SK-N-SH treated with all-trans-retinoic acid at 6 μM for 48 hours (cell line): ENCODE measurements at regions not wholly inside any gene's neighbourhood (a gene's known extent, or its start where the extent isn't known, plus 50 kb on each side); places are given as distances from the start of the nearest gene placed in this dataset.

Source experiments
- ATAC-seq: fragments of 200-7000 bp; cut with Tn5 transposase; 3 replicates; pipeline ENCODE4 v1.9.1; 2020; ENCODE audit warnings: mild to moderate bottlenecking, moderate library complexity
- ARNTL ChIP-seq: fragments of 450-650 bp; formaldehyde crosslinking; IDR thresholded peaks from 2 replicates; pipeline ENCODE4 v1.5.0; 2020; ENCODE audit warnings: low read depth, mild to moderate bottlenecking, moderate library complexity, borderline replicate concordance
- CREB5 ChIP-seq: fragments of 250-450 bp; sonication (Bioruptor Pico); IDR thresholded peaks from 2 replicates; pipeline ENCODE4 v1.5.1; 2020; ENCODE audit warnings: low read depth, mild to moderate bottlenecking, moderate library complexity
- CSDC2 ChIP-seq: fragments of 250-450 bp; sonication (Bioruptor Pico); IDR thresholded peaks from 2 replicates; pipeline ENCODE4 v1.5.0; 2020; ENCODE audit warnings: mild to moderate bottlenecking, moderate library complexity
- GLIS3 ChIP-seq: fragments of 250-450 bp; sonication (Bioruptor Pico); IDR thresholded peaks from 2 replicates; pipeline ENCODE4 v1.5.0; 2020; ENCODE audit warnings: mild to moderate bottlenecking, moderate library complexity
- ISL1 ChIP-seq: fragments of 250-450 bp; sonication (Bioruptor Pico); IDR thresholded peaks from 2 replicates; pipeline ENCODE4 v2.1.2; 2022; ENCODE audit warnings: mild to moderate bottlenecking, moderate library complexity
- OSR1 ChIP-seq: fragments of 250-450 bp; sonication (Bioruptor Pico); IDR thresholded peaks from 2 replicates; pipeline ENCODE4 v1.8.0; 2022; ENCODE audit warnings: moderate library complexity, mild to moderate bottlenecking, inconsistent platforms
- PATZ1 ChIP-seq: fragments of 250-450 bp; sonication (Bioruptor Pico); IDR thresholded peaks from 2 replicates; pipeline ENCODE4 v1.8.0; 2020; ENCODE audit warnings: mild to moderate bottlenecking, moderate library complexity, borderline replicate concordance
- PPARA ChIP-seq: fragments of 250-450 bp; sonication (Bioruptor Pico); IDR thresholded peaks from 2 replicates; pipeline ENCODE4 v1.5.0; 2020; ENCODE audit warnings: mild to moderate bottlenecking, borderline replicate concordance
- RARB ChIP-seq: fragments of 250-450 bp; sonication (Bioruptor Pico); IDR thresholded peaks from 2 replicates; pipeline ENCODE4 v1.8.0; 2021; ENCODE audit warnings: mild to moderate bottlenecking, moderate library complexity
- TCF4 ChIP-seq: fragments of 250-450 bp; sonication (Bioruptor Pico); IDR thresholded peaks from 2 replicates; pipeline ENCODE4 v1.8.0; 2021; ENCODE audit warnings: mild to moderate bottlenecking, moderate library complexity, borderline replicate concordance
- TOX ChIP-seq: fragments of 250-450 bp; sonication (Bioruptor Pico); IDR thresholded peaks from 2 replicates; pipeline ENCODE4 v1.8.0; 2021; ENCODE audit warnings: mild to moderate bottlenecking, moderate library complexity, borderline replicate concordance
- ZC3H10 ChIP-seq: fragments of 250-450 bp; sonication (Bioruptor Pico); IDR thresholded peaks from 2 replicates; pipeline ENCODE4 v1.5.1; 2021; ENCODE audit warnings: mild to moderate bottlenecking, moderate library complexity
- ZFP3 ChIP-seq: fragments of 250-450 bp; sonication (Bioruptor Pico); IDR thresholded peaks from 2 replicates; pipeline ENCODE4 v1.5.0; 2020; ENCODE audit warnings: mild to moderate bottlenecking, moderate library complexity
- ZFP30 ChIP-seq: fragments of 450-650 bp; formaldehyde crosslinking; IDR thresholded peaks from 2 replicates; pipeline ENCODE4 v1.5.0; 2022; ENCODE audit warnings: mild to moderate bottlenecking, moderate library complexity
- ZNF565 ChIP-seq: fragments of 450-650 bp; formaldehyde crosslinking; conservative IDR thresholded peaks from 2 replicates; pipeline ENCODE4 v1.5.0; 2020; ENCODE audit warnings: low read depth, mild to moderate bottlenecking, moderate library complexity
- ZNF70 ChIP-seq: fragments of 450-650 bp; formaldehyde crosslinking; IDR thresholded peaks from 2 replicates; pipeline ENCODE4 v1.5.0; 2020; ENCODE audit warnings: mild to moderate bottlenecking, moderate library complexity
- ZNF8 ChIP-seq: fragments of 450-650 bp; formaldehyde crosslinking; IDR thresholded peaks from 2 replicates; pipeline ENCODE4 v1.5.0; 2020; ENCODE audit warnings: mild to moderate bottlenecking, moderate library complexity
- TF ChIP-seq, protein P1 (sequence below): fragments of 250-450 bp; sonication (Bioruptor Pico); IDR thresholded peaks from 2 replicates; pipeline ENCODE4 v1.8.0; 2021; ENCODE audit warnings: low read depth, mild to moderate bottlenecking, moderate library complexity, borderline replicate concordance

DNA sequence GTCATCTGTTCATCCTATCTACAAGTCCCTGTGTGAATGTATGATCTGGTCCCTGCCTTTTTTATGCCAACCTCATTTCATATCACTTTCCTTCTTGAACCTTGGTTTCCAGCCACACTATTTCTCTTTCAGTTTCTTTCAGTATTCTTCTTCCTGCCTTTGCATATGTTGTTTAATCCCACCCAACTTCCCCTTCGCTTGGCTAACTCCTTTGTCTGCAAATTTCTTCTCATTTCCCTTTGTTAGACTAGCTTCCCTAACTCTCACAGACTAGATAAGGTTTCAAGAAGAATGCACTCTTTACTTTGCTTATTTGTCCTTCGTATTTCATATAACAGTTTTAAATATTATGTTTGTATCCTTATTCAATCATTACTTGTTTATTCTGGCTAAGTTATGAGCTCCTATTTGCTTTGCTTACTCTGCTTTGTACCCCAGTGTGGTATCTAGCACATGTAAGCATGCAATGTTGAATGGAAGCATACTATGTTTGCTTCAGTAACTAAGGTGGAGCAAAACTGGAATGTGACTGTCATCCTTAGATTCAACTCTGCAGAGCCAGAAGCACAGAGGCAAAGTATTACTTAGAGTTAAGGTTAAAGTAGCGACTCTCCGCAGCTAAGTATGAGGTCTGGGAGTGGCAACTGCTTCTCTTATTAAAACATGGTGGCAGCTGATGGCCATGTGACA lies 681.3 kb downstream of the CPS1 start:
- ATAC-seq = no peak
- no peak for TF ChIP-seq ZNF70
- TF ChIP-seq TCF4 (CRISPR knock-in tag) = no peak
- TF ChIP-seq ZNF8 = no peak
- no peak for TF ChIP-seq OSR1 (CRISPR knock-in tag)
- TF ChIP-seq, protein P1, sequence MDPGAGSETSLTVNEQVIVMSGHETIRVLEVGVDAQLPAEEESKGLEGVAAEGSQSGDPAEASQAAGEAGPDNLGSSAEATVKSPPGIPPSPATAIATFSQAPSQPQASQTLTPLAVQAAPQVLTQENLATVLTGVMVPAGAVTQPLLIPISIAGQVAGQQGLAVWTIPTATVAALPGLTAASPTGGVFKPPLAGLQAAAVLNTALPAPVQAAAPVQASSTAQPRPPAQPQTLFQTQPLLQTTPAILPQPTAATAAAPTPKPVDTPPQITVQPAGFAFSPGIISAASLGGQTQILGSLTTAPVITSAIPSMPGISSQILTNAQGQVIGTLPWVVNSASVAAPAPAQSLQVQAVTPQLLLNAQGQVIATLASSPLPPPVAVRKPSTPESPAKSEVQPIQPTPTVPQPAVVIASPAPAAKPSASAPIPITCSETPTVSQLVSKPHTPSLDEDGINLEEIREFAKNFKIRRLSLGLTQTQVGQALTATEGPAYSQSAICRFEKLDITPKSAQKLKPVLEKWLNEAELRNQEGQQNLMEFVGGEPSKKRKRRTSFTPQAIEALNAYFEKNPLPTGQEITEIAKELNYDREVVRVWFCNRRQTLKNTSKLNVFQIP (CRISPR knock-in tag) = no peak
- no peak for TF ChIP-seq PPARA (CRISPR knock-in tag)
- no peak for TF ChIP-seq TOX (CRISPR knock-in tag)
- TF ChIP-seq CSDC2 (CRISPR knock-in tag) = no peak

DNA sequence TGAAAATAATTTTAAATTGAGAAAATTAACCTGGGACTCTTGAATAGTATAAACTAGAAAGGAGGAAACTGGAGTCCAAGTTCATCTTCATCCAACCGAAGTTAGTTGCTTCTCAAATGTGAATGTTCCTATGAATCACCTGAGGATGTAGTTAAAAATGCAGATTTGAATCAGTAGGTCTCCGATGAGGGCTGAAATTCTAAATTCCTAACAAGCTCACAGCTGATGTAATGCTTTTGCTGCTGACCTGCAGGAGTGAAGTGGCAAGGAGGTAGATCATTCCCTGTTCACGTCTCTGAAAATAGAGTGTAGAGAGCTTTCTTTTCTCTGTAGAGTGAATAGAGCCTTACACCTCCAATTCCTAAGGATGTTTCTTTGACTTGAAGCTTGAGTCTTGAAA lies 685.5 kb downstream of the CPS1 start:
- ATAC-seq = no peak
- TF ChIP-seq, protein P1 (CRISPR knock-in tag) = no peak
- TF ChIP-seq TCF4 (CRISPR knock-in tag) (no peak), ARNTL (CRISPR knock-in tag) (no peak), GLIS3 (CRISPR knock-in tag) (no peak), ZC3H10 (no peak), ZNF8 (no peak)

GRCh38 chr2:211247751-211248150 lies 691.4 kb downstream of the CPS1 start:
- ATAC-seq = no peak

GRCh38 chr2:211248841-211249240 lies 692.4 kb downstream of the CPS1 start:
- TF ChIP-seq ZNF565 (CRISPR knock-in tag) = no peak
- no peak for TF ChIP-seq ISL1 (CRISPR knock-in tag)
- TF ChIP-seq ZFP3 = no peak
- no peak for TF ChIP-seq CSDC2 (CRISPR knock-in tag)
- no peak for TF ChIP-seq GLIS3 (CRISPR knock-in tag)
- TF ChIP-seq ZNF8 = no peak
- no peak for TF ChIP-seq OSR1 (CRISPR knock-in tag)
- TF ChIP-seq ZFP30 (CRISPR knock-in tag) = no peak
- no peak for TF ChIP-seq CREB5 (CRISPR knock-in tag)
- no peak for TF ChIP-seq TCF4 (CRISPR knock-in tag)
- no peak for TF ChIP-seq PPARA (CRISPR knock-in tag)
- no peak for TF ChIP-seq ARNTL (CRISPR knock-in tag)
- no peak for TF ChIP-seq RARB (CRISPR knock-in tag)
- no peak for TF ChIP-seq PATZ1
- no peak for TF ChIP-seq ZNF70
- ATAC-seq = no peak

More at GRCh38 chr2:211247751-211248150, 691.4 kb downstream of the CPS1 start:
- TF ChIP-seq PPARA (CRISPR knock-in tag) = no peak
- no peak for TF ChIP-seq CREB5 (CRISPR knock-in tag)
- no peak for TF ChIP-seq ZNF70
- no peak for TF ChIP-seq ZFP3
